Ectodermal cell (in vitro differentiated cells): ENCODE measurements at regions not wholly inside any gene's neighbourhood (a gene's known extent, or its start where the extent isn't known, plus 50 kb on each side); places are given as distances from the start of the nearest gene placed in this dataset.
A peak's percentile ranks its signal among the peaks of the same experiment; 100 is the strongest.

ENCODE experiments used
- H3K27ac ChIP-seq: 2 replicates; pipeline ENCODE4 v1.7.0; 2013; ENCODE audit warnings: mild to moderate bottlenecking, low read depth, low read length; ENCODE audit not compliant: insufficient read depth, poor library complexity, severe bottlenecking
- H3K27me3 ChIP-seq: 2 replicates; pipeline ENCODE4 v1.7.0; 2013; ENCODE audit warnings: mild to moderate bottlenecking, low read length; ENCODE audit not compliant: insufficient read depth, control insufficient read depth, poor library complexity, severe bottlenecking
- H3K36me3 ChIP-seq: one replicate; pipeline ENCODE4 v1.7.0; 2013; ENCODE audit warnings: low read length; ENCODE audit not compliant: control insufficient read depth, insufficient read depth
- H3K4me1 ChIP-seq: one replicate; pipeline ENCODE4 v1.7.0; 2013; ENCODE audit warnings: low read length; ENCODE audit not compliant: control insufficient read depth, insufficient read depth
- H3K4me3 ChIP-seq: 2 replicates; pipeline ENCODE4 v1.7.0; 2013; ENCODE audit warnings: low read depth, low read length, control low read depth; ENCODE audit not compliant: insufficient read depth
- H3K9me3 ChIP-seq: 2 replicates; pipeline ENCODE4 v1.7.0; 2013; ENCODE audit warnings: mild to moderate bottlenecking, low read length, moderate library complexity; ENCODE audit not compliant: control insufficient read depth
- WGBS, 2 experiments: methylation state at CpG; one replicate each; pipeline ENCODE4 v1.1.7; 2013; ENCODE audit warnings: missing lambda C conversion rate in 2 of 2; 5-methylcytosine and 5-hydroxymethylcytosine counted together

DNA sequence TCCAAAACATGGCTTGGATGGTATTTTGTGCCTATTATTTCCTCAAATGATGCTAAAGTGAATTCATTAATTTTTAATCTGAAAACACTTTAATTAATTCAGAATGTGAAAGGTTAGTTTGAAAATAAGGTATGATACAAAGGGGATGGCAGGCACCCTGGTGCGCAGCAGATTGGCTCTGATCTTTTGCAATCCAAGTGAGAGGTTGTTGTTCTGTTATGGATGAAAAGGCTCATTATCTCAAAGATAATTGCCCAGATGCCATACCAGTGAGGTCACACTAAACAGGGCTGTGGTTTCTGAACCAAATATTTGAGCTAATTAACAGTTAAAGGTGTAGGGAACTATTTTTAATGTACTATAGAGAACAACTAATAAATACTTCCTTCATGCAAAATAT, 504.9 kb downstream of the RAPGEF2 start:
- no peak overlapping the region for H3K4me3 ChIP-seq
- peak overlapping the region; percentile 40 for H3K27ac ChIP-seq

DNA sequence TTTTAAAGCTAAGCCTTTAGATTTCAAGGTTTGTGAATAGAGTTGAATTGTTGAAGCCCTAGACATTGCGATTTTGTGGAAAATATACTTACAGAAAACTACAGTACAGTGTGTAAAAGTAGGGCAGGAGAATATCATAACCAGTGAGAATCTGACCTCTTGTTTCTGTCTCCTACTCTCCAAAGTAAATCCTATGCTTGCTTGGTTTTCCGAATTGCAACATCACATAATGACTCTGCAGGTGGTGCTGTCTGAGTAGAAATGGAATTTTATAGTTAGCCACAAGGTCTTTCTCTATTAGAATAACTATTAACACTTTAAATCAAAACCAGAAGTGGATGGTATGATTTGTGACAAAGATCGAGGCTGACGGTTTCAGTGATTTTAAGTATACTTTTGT, 505.6 kb downstream of the RAPGEF2 start:
- H3K36me3 ChIP-seq: no peaks in the 10 kb centered on the region
- 63 to 67% methylated on average over 3 to 4 of the region's 4 CpGs for WGBS, 2 experiments
- H3K27me3 ChIP-seq: no peaks in the 10 kb centered on the region
- no peaks in the 10 kb centered on the region for H3K4me1 ChIP-seq
- no peaks in the 10 kb centered on the region for H3K9me3 ChIP-seq
- H3K4me3 ChIP-seq: no peak overlapping the region
- H3K27ac ChIP-seq: peak overlapping the region; percentile 63

More for the DNA sequence above, 504.9 kb downstream of the RAPGEF2 start:
- Histone ChIP-seq H3K27me3 (no peaks in the 10 kb centered on the region), H3K4me1 (no peaks in the 10 kb centered on the region), H3K9me3 (no peaks in the 10 kb centered on the region), H3K36me3 (no peaks in the 10 kb centered on the region)
- WGBS, 2 experiments: 19 to 35% methylated on average over 1 of the region's 1 CpG

DNA sequence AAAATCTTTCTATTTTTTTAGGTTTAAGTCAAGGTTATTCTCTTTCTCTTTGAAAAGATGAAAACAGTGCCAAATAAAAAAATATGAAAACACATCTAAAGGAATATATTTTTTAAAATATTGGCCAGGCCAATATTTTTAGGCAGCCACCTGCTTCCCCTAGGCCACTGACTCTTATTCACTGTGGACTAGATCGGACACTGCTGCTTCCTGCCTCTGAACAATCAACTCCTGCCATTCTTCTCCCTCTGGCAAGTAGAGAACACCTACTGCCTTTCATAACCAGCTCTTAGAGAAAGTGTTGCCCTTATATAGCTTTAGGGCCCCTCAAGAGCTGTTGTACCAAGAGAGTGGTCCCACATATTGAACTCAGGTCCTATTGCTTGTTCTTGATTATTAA, 529.2 kb downstream of the RAPGEF2 start:
- Histone ChIP-seq H3K4me1 (no peaks in the 10 kb centered on the region), H3K4me3 (no peak overlapping the region)
- 89 to 91% methylated on average over 1 of the region's 1 CpG for WGBS, 2 experiments

DNA sequence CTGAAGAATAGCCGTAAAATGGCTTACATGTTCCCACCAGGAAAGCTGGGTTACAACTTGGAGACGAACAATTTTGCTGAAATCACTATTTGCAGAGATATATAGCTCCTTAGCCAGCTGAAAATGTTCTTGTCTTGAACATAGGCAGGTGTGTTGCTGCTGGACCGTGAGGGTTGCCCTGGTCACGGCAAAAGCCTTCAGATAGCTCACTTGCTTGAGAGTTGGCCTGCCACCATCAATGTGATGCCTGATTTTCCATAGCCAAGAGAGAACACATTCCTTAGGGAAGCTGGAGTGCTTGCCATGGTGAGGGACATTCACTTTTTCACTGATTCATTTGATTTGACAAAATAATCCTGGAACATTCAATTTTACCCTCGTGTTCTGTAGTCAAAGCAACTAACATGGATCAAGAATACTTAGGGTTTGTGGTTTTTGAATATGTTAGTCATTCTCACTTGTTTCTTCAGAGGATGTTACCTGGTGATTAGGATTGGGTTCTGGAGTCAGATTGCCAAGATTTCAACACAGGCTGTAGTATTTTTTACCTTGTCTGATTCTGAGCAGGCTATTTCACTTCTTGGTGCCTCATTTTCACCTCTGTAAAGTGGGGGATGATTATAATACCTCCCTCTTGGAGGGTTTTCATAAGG, 536.9 kb downstream of the RAPGEF2 start:
- Histone ChIP-seq H3K36me3 (no peaks in the 10 kb centered on the region), H3K27me3 (no peaks in the 10 kb centered on the region), H3K4me1 (no peaks in the 10 kb centered on the region), H3K4me3 (no peak overlapping the region), H3K27ac (no peak overlapping the region), H3K9me3 (no peaks in the 10 kb centered on the region)
- WGBS, 2 experiments: 94 to 95% methylated on average over 4 to 5 of the region's 5 CpGs

More for the DNA sequence above, 529.2 kb downstream of the RAPGEF2 start:
- Histone ChIP-seq H3K36me3 (no peaks in the 10 kb centered on the region), H3K9me3 (no peaks in the 10 kb centered on the region), H3K27me3 (no peaks in the 10 kb centered on the region), H3K27ac (no peak overlapping the region)

DNA sequence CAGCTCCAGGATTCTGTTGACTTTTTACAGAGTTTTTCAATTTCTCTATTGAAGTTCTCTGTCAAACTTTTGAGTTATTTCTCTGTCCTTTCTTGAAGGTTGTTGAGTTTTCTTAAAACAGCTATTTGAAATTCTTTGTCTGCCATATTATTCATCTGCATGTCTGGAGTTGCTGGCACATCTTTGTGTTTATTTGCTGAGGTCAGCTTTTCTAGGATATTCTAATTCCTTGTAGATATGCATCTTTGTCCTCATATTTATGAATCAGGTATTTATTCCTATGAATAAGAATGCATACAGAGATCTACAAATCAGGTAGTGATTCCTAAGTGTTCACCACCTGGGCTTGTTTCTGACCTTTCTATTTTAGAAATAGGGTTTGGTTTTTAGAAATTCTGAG, 546.4 kb downstream of the RAPGEF2 start:
- H3K27ac ChIP-seq: no peak overlapping the region
- H3K9me3 ChIP-seq: no peaks in the 10 kb centered on the region
- no peak overlapping the region for H3K4me3 ChIP-seq
- no peaks in the 10 kb centered on the region for H3K36me3 ChIP-seq
- H3K4me1 ChIP-seq: no peaks in the 10 kb centered on the region
- no peaks in the 10 kb centered on the region for H3K27me3 ChIP-seq

DNA sequence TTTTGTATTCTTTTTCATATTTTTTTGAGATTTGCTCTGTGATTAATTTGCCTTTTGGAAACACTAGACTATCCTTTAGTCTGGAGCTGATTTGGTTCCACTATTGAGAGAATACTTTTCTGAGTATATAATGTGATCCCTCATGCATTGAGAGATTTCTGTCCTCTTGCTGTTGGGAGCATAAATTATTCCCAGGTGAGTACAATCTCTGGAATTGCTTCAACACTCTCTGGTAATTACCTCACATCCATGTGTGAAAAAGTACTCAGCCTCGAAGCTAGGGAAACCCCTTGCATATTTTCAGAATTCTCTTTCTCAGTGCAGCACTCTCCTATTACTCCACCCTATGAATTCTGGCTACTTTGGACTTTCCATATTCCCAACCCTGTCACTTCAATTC, 550.0 kb downstream of the RAPGEF2 start:
- H3K27ac ChIP-seq: no peak overlapping the region
- H3K36me3 ChIP-seq: no peaks in the 10 kb centered on the region
- no peaks in the 10 kb centered on the region for H3K4me1 ChIP-seq
- WGBS, 2 experiments: 91 to 95% methylated on average over 1 of the region's 1 CpG
- H3K9me3 ChIP-seq: no peaks in the 10 kb centered on the region
- no peaks in the 10 kb centered on the region for H3K27me3 ChIP-seq
- H3K4me3 ChIP-seq: no peak overlapping the region

DNA sequence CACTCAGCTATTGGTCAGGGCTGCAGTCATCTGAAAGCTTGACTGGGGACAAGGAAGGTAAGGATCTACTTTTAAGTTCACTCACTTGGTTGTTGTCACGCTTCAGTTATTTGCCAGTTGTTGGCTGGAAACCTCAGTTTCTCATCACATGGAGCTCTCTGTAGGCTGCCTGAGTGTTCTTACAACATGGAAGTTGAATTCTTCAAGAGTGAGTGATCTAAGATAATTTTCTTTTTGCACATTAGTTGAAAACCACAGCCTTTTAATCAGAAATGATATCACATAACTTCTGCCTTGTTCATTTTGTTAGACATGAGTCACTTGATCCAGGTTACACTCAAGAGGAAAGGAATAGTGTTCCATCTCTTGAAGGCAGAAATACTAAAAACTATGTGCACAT, 552.7 kb downstream of the RAPGEF2 start:
- no peak overlapping the region for H3K4me3 ChIP-seq
- H3K27me3 ChIP-seq: no peaks in the 10 kb centered on the region
- H3K27ac ChIP-seq: no peak overlapping the region
- WGBS, 2 experiments: 35 to 60% methylated on average over 1 of the region's 1 CpG
- no peaks in the 10 kb centered on the region for H3K9me3 ChIP-seq
- H3K4me1 ChIP-seq: no peaks in the 10 kb centered on the region
- no peaks in the 10 kb centered on the region for H3K36me3 ChIP-seq

DNA sequence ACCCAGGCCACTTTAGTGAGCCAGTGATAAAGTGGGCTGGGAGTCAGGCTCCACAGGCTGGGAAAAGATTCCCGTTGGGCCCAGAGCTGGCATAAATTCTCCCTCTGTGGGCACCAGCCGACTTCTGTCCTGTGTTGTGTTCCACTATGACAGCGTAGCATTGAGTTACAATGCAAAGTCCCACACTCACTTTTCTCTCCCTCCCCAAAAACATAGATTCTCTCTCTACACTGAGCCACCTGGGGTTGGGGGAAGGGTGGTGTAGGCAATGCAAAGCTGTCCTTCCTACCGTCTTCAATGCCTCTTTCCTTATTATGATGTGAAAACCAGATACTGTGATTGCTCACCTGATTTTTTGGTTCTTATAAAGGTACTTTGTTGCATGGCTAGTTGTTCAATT, 566.2 kb downstream of the RAPGEF2 start:
- Histone ChIP-seq H3K4me3 (no peak overlapping the region), H3K27me3 (no peaks in the 10 kb centered on the region), H3K4me1 (no peaks in the 10 kb centered on the region), H3K9me3 (no peaks in the 10 kb centered on the region), H3K36me3 (no peaks in the 10 kb centered on the region), H3K27ac (no peak overlapping the region)
- 95% methylated on average over 4 of the region's 4 CpGs for WGBS, 2 experiments

DNA sequence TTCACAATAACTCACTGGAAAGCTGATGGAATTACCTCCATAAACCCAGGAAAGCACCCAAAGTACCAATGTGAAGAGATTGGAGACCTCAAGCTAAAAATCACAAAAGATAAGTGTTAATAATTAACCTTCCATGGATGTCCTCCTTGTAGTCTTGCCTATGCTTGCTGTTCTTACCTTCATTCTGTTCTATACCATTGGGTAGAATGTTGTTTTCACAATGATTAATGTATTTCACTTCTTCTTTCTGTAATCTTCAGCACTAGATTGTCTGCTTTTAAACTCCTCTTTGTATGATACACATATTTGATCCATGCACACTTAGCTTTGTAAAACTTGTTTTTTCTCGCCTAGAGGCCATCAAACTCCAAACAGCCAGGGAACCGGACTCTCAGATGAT, 570.3 kb downstream of the RAPGEF2 start:
- Histone ChIP-seq H3K36me3 (no peaks in the 10 kb centered on the region), H3K9me3 (no peaks in the 10 kb centered on the region), H3K27me3 (no peaks in the 10 kb centered on the region), H3K4me1 (no peaks in the 10 kb centered on the region), H3K4me3 (no peak overlapping the region), H3K27ac (no peak overlapping the region)
- WGBS, 2 experiments: 77 to 100% methylated on average over 1 to 2 of the region's 2 CpGs

DNA sequence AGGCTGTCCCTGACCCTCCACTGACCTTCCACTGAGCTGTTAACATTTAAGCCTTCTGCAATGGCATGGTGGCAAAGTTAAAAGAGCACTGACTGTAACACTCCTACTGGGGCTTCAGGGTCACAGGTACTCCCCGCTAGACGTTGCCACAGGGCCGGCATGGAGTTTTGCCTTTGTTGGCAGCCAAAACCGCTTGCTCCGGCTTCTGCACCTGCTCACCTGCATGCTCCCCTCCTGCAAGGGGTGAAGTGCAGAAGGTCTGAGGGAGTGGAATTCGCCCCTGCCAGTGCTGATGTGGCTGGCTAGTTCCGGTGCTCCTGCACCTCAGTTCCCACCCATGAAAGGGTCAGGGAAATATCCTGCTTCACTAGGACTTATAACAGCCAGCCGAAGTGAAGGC, 571.4 kb downstream of the RAPGEF2 start:
- no peaks in the 10 kb centered on the region for H3K27me3 ChIP-seq
- 96% methylated on average over 8 of the region's 8 CpGs for WGBS, 2 experiments
- no peaks in the 10 kb centered on the region for H3K9me3 ChIP-seq
- H3K4me3 ChIP-seq: no peak overlapping the region
- no peak overlapping the region for H3K27ac ChIP-seq
- H3K4me1 ChIP-seq: no peaks in the 10 kb centered on the region
- H3K36me3 ChIP-seq: no peaks in the 10 kb centered on the region

DNA sequence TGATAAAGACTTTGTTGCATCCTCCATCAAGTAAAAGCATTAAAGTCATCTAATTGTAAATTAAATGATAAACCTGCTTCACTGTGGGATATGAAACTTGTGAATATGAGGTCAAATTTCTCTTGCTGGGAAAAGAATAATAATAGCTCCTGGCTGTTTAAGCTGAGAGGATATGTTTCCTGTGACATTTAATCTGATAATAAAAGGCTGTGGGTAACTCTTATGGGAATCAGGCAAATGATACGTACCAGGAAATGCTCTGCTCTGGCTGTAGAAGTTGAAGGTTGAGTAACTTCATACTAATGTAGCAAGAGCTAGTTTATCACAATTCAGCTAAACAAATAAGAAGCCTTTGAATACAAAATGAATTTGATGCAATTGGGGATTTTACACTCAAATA, 574.6 kb downstream of the RAPGEF2 start:
- no peak overlapping the region for H3K4me3 ChIP-seq
- no peak overlapping the region for H3K27ac ChIP-seq
- no peaks in the 10 kb centered on the region for H3K27me3 ChIP-seq
- peaks cover 6% of the 10 kb centered on the region for H3K4me1 ChIP-seq
- H3K36me3 ChIP-seq: no peaks in the 10 kb centered on the region
- 93 to 100% methylated on average over 1 of the region's 1 CpG for WGBS, 2 experiments
- no peaks in the 10 kb centered on the region for H3K9me3 ChIP-seq
